Keratinocyte (primary cell): ENCODE measurements at regions not wholly inside any gene's neighbourhood (a gene's known extent, or its start where the extent isn't known, plus 50 kb on each side); places are given as distances from the start of the nearest gene placed in this dataset.

Experiments
- DNase-seq: peaks from one replicate; pipeline ENCODE4 v3.0.0-alpha.2; 2011; ENCODE audit warnings: low read depth, missing footprints, low spot score
- FAIRE-seq: peaks from 2 replicates; lab custom pipeline; 2011; peaks lifted over from hg19 to GRCh38; lab: Jason Lieb, UNC
- H2AFZ ChIP-seq: 2 replicates; pipeline ENCODE4 v1.6.0; 2012; ENCODE audit warnings: low read length, control low read depth, inconsistent platforms; ENCODE audit not compliant: control insufficient read depth
- H3K27ac ChIP-seq: 2 replicates; pipeline ENCODE4 v1.5.1; 2011; ENCODE audit warnings: low read length; ENCODE audit not compliant: control insufficient read depth, insufficient read depth
- H3K27me3 ChIP-seq: 3 replicates; pipeline ENCODE4 v1.6.0; 2011; ENCODE audit warnings: low read length; ENCODE audit not compliant: control insufficient read depth, insufficient read depth; ENCODE audit errors: extremely low read depth
- H3K36me3 ChIP-seq, 2 experiments: 2 replicates in 1 of 2; 3 replicates in 1 of 2; pipeline ENCODE4 v1.5.1; 2011; ENCODE audit warnings: low read length in 2 of 2, mild to moderate bottlenecking in 1 of 2; ENCODE audit not compliant: control insufficient read depth in 2 of 2, insufficient read depth in 2 of 2; ENCODE audit errors: extremely low read depth in 1 of 2
- H3K4me1 ChIP-seq: 3 replicates; pipeline ENCODE4 v1.5.1; 2011; ENCODE audit warnings: low read length; ENCODE audit not compliant: control insufficient read depth, insufficient read depth; ENCODE audit errors: extremely low read depth
- H3K4me2 ChIP-seq: 3 replicates; pipeline ENCODE4 v1.6.0; 2011; ENCODE audit warnings: low read depth, low read length; ENCODE audit not compliant: control insufficient read depth, insufficient read depth; ENCODE audit errors: extremely low read depth
- H3K4me3 ChIP-seq, 3 experiments: fragments of 200-600 bp in 1 of 3; sonication (generic) in 1 of 3; 2 replicates in 2 of 3; 3 replicates in 1 of 3; pipeline ENCODE4 v1.5.1; 2011 to 2016; ENCODE audit warnings: low read length in 3 of 3, mild to moderate bottlenecking in 3 of 3, control low read depth in 2 of 3, inconsistent platforms in 1 of 3, low read depth in 1 of 3, mixed read lengths in 1 of 3, mixed run types in 1 of 3, moderate library complexity in 1 of 3; ENCODE audit not compliant: control insufficient read depth in 2 of 3, insufficient read depth in 2 of 3; ENCODE audit errors: extremely low read depth in 1 of 3
- H3K79me2 ChIP-seq: 2 replicates; pipeline ENCODE4 v1.6.0; 2012; ENCODE audit warnings: low read length; ENCODE audit not compliant: control insufficient read depth, insufficient read depth
- H3K9ac ChIP-seq: 3 replicates; pipeline ENCODE4 v1.6.0; 2011; ENCODE audit warnings: low read length; ENCODE audit not compliant: control insufficient read depth, insufficient read depth; ENCODE audit errors: extremely low read depth
- H3K9me1 ChIP-seq: 3 replicates; pipeline ENCODE4 v1.6.0; 2011; ENCODE audit warnings: low read length; ENCODE audit not compliant: control insufficient read depth, insufficient read depth; ENCODE audit errors: extremely low read depth
- H3K9me3 ChIP-seq: 2 replicates; pipeline ENCODE4 v1.5.1; 2012; ENCODE audit warnings: low read depth, low read length; ENCODE audit not compliant: control insufficient read depth
- H4K20me1 ChIP-seq: 3 replicates; pipeline ENCODE4 v1.6.0; 2011; ENCODE audit warnings: low read length; ENCODE audit not compliant: control insufficient read depth, insufficient read depth; ENCODE audit errors: extremely low read depth
- EZH2 ChIP-seq: IDR thresholded peaks from one replicate; pipeline ENCODE4 v1.6.1; 2012; ENCODE audit warnings: inconsistent platforms, mild to moderate bottlenecking, low read length, moderate library complexity
- dilution Hi-C: fragments of 300-500 bp; cut with MboI; formaldehyde crosslinking; loops from one replicate; pipeline ENCODE4 v1.7.0; 2020; ENCODE audit warnings: low sequenced_read_pairs; ENCODE audit not compliant: extremely low pct_ligation_motif_present
- TF ChIP-seq, protein P1 (sequence below), 3 experiments: IDR thresholded peaks in 1 of 3; conservative IDR thresholded peaks in 1 of 3; optimal IDR thresholded peaks in 1 of 3; 2 replicates in 2 of 3; 3 replicates in 1 of 3; pipeline versions ENCODE3 to v1.5.1; 2011; ENCODE audit warnings: low read length in 3 of 3, mild to moderate bottlenecking in 3 of 3, moderate library complexity in 2 of 3, control low read depth in 1 of 3, inconsistent platforms in 1 of 3; ENCODE audit not compliant: insufficient read depth in 2 of 3; ENCODE audit errors: extremely low read depth in 1 of 3

DNA sequence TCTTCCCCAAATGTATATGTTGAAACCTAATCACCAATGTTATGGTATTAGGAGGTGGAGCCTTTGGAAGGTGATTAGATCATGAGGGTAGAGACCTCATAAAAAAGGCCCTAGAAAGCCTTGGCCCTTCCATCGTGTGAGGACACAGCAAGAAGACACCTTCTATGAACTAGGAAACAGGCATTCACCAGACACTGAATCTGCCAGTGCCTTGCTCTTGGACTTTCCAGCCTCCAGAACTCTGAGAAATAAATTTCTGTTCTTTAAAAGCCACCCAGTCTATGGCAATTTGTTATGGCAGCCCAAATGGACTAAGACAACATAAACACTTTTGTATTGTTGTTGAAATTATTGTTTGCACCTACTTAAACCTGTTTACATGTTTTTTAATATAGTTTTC is 221.8 kb upstream of the RPS6KA3 start:
- TF ChIP-seq, protein P1, sequence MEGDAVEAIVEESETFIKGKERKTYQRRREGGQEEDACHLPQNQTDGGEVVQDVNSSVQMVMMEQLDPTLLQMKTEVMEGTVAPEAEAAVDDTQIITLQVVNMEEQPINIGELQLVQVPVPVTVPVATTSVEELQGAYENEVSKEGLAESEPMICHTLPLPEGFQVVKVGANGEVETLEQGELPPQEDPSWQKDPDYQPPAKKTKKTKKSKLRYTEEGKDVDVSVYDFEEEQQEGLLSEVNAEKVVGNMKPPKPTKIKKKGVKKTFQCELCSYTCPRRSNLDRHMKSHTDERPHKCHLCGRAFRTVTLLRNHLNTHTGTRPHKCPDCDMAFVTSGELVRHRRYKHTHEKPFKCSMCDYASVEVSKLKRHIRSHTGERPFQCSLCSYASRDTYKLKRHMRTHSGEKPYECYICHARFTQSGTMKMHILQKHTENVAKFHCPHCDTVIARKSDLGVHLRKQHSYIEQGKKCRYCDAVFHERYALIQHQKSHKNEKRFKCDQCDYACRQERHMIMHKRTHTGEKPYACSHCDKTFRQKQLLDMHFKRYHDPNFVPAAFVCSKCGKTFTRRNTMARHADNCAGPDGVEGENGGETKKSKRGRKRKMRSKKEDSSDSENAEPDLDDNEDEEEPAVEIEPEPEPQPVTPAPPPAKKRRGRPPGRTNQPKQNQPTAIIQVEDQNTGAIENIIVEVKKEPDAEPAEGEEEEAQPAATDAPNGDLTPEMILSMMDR (optimal IDR thresholded peaks at IDR 0.05 in 1 of 3, IDR thresholded peaks at IDR 0.05 in 1 of 3, conservative IDR thresholded peaks at IDR 0.05 in 1 of 3; ENCODE audit: extremely low read depth in 1 of 3, insufficient read depth in 2 of 3, low read length in 3 of 3): no peak
- no peak for TF ChIP-seq EZH2
- no peak overlapping the region for H3K4me3 ChIP-seq
- no peaks in the 10 kb centered on the region for H3K36me3 ChIP-seq
- no peaks in the 10 kb centered on the region for H3K4me1 ChIP-seq
- H3K9ac ChIP-seq: no peak overlapping the region
- dilution Hi-C loops: no loop called here
- no peaks in the 10 kb centered on the region for H4K20me1 ChIP-seq
- FAIRE-seq: no peak
- H3K27me3 ChIP-seq: no peaks in the 10 kb centered on the region
- no peak overlapping the region for H2AFZ ChIP-seq
- DNase-seq: no peak
- H3K4me2 ChIP-seq: no peak overlapping the region
- no peak overlapping the region for H3K27ac ChIP-seq
- H3K9me1 ChIP-seq: no peaks in the 10 kb centered on the region
- H3K79me2 ChIP-seq: no peaks in the 10 kb centered on the region
- no peaks in the 10 kb centered on the region for H3K9me3 ChIP-seq

- Histone ChIP-seq H3K4me2 (no peak overlapping the region), H3K36me3 (no peaks in the 10 kb centered on the region), H3K4me1 (no peaks in the 10 kb centered on the region), H3K9me1 (no peaks in the 10 kb centered on the region), H3K79me2 (no peaks in the 10 kb centered on the region), H3K27ac (no peak overlapping the region), H2AFZ (no peak overlapping the region), H3K27me3 (no peaks in the 10 kb centered on the region), H3K9ac (no peak overlapping the region), H4K20me1 (no peaks in the 10 kb centered on the region), H3K4me3 (no peak overlapping the region), H3K9me3 (no peaks in the 10 kb centered on the region)
- peak; percentile 1 for DNase-seq
- no peak for TF ChIP-seq EZH2
- TF ChIP-seq, protein P1 (optimal IDR thresholded peaks at IDR 0.05 in 1 of 3, IDR thresholded peaks at IDR 0.05 in 1 of 3, conservative IDR thresholded peaks at IDR 0.05 in 1 of 3; ENCODE audit: extremely low read depth in 1 of 3, insufficient read depth in 2 of 3, low read length in 3 of 3): no peak
- peak; percentile 62 for FAIRE-seq
- dilution Hi-C loops: no loop called here
Measured at GRCh38 chrX:20487227-20487626, 220.5 kb upstream of the RPS6KA3 start.
